ENCODE measurements at regions not wholly inside any gene's neighbourhood (a gene's known extent, or its start where the extent isn't known, plus 50 kb on each side); places are given as distances from the start of the nearest gene placed in this dataset.

DNA sequence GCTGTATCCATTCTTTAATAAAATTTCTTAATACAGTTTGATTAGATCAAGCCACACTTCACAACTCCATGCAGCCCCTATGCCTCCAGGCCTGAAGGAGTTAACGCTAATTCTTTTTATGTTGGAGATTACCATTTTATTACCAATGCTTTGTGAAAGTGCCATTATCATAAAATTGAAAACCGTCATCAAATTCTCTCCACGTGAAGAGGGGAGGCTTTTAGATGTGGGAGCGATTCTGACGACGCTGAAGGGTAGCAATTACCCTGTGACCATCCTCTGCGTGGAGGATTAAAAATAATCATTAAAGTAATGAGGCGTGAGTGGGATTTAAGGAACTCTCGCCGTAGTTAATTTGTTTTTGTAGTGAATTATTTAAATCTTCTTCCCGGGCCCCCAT is 278.8 kb downstream of the CRLF2 start:
- BruUV-seq (replicated peaks): no TSS peak
- Histone ChIP-seq H3K9ac (ENCODE audit: control insufficient read depth, insufficient read depth, low read length) (no peak overlapping the region), H3K36me3 (ENCODE audit: control insufficient read depth in 2 of 2, insufficient read depth in 2 of 2, low read length in 1 of 2) (no peaks in the 10 kb centered on the region), H3K79me2 (ENCODE audit: control insufficient read depth, insufficient read depth, low read length) (no peaks in the 10 kb centered on the region), H4K20me1 (ENCODE audit: control insufficient read depth, insufficient read depth) (no peaks in the 10 kb centered on the region), H3K4me3 (no peak overlapping the region), H3K4me1 (ENCODE audit: control insufficient read depth, insufficient read depth, low read length) (no peaks in the 10 kb centered on the region), H2AFZ (ENCODE audit: control insufficient read depth, low read depth, low read length) (no peak overlapping the region), H3K27me3 (replicated peaks in 1 of 2; ENCODE audit: control insufficient read depth in 2 of 2, insufficient read depth in 2 of 2, low read length in 1 of 2) (no peaks in the 10 kb centered on the region), H3K27ac (ENCODE audit: control insufficient read depth, insufficient read depth) (no peak overlapping the region), H3K4me2 (ENCODE audit: control insufficient read depth, insufficient read depth) (no peak overlapping the region), H3K9me3 (replicated peaks; ENCODE audit: control insufficient read depth, insufficient read depth, low read length) (no peaks in the 10 kb centered on the region; the same call in 2 of the 3 replicates)
- ATAC-seq (no peak), DNase-seq (ENCODE audit: low read depth, low spot score) (no peak), FAIRE-seq (no peak)
- TF ChIP-seq, protein P1, sequence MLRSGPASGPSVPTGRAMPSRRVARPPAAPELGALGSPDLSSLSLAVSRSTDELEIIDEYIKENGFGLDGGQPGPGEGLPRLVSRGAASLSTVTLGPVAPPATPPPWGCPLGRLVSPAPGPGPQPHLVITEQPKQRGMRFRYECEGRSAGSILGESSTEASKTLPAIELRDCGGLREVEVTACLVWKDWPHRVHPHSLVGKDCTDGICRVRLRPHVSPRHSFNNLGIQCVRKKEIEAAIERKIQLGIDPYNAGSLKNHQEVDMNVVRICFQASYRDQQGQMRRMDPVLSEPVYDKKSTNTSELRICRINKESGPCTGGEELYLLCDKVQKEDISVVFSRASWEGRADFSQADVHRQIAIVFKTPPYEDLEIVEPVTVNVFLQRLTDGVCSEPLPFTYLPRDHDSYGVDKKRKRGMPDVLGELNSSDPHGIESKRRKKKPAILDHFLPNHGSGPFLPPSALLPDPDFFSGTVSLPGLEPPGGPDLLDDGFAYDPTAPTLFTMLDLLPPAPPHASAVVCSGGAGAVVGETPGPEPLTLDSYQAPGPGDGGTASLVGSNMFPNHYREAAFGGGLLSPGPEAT (IDR thresholded peaks at IDR 0.05; ENCODE audit: low read depth): no peak
- no peak for TF ChIP-seq JUND (IDR thresholded peaks at IDR 0.05; ENCODE audit: low read depth, low read length)
- no peak for TF ChIP-seq NRF1 (conservative IDR thresholded peaks at IDR 0.05; ENCODE audit: low read depth, low read length)
- TF ChIP-seq, protein P2, sequence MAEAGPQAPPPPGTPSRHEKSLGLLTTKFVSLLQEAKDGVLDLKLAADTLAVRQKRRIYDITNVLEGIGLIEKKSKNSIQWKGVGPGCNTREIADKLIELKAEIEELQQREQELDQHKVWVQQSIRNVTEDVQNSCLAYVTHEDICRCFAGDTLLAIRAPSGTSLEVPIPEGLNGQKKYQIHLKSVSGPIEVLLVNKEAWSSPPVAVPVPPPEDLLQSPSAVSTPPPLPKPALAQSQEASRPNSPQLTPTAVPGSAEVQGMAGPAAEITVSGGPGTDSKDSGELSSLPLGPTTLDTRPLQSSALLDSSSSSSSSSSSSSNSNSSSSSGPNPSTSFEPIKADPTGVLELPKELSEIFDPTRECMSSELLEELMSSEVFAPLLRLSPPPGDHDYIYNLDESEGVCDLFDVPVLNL (IDR thresholded peaks at IDR 0.05; ENCODE audit: low read depth, low read length): no peak
- no peak for TF ChIP-seq ZNF24 (IDR thresholded peaks at IDR 0.05)
- TF ChIP-seq, protein P3, sequence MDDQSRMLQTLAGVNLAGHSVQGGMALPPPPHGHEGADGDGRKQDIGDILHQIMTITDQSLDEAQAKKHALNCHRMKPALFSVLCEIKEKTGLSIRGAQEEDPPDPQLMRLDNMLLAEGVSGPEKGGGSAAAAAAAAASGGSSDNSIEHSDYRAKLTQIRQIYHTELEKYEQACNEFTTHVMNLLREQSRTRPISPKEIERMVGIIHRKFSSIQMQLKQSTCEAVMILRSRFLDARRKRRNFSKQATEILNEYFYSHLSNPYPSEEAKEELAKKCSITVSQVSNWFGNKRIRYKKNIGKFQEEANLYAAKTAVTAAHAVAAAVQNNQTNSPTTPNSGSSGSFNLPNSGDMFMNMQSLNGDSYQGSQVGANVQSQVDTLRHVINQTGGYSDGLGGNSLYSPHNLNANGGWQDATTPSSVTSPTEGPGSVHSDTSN (IDR thresholded peaks at IDR 0.05; ENCODE audit: insufficient replicate concordance, low read depth, low read length): no peak
- RAD21 ChIA-PET (ENCODE audit: unreplicated experiment): no interaction called here
- in situ Hi-C loops (cut with MboI): no loop called here
- SMC1A ChIA-PET (ENCODE audit: uncharacterized antibody, unreplicated experiment): no interaction called here
- POLR2A ChIA-PET: no interaction called here
- WGBS (ENCODE audit: insufficient coverage, insufficient replicate concordance, low lambda C conversion rate, missing lambda C conversion rate): 79% methylated on average over 11 of the region's 11 CpGs
- intact Hi-C loops (cut with micrococcal nuclease; ENCODE audit: unreplicated experiment): no loop called here
- CTCF ChIA-PET: no interaction called here
